MG63 (cell line): ENCODE measurements at regions not wholly inside any gene's neighbourhood (a gene's known extent, or its start where the extent isn't known, plus 50 kb on each side); places are given as distances from the start of the nearest gene placed in this dataset.
"Not testable (repeated sequence)": the region's sequence is repeated elsewhere in the genome, so short reads cannot be mapped to it uniquely, and the experiment has no call there.

Experiments used
- DNase-seq: peaks from one replicate; pipeline ENCODE4 v3.0.0-alpha.2; 2020
- H3K27me3 ChIP-seq: fragments of 250-450 bp; sonication (Bioruptor Pico); 2 replicates; pipeline ENCODE4 v1.5.1; 2020; ENCODE audit warnings: mild to moderate bottlenecking, moderate library complexity
- H3K36me3 ChIP-seq: fragments of 250-450 bp; sonication (Bioruptor Pico); 2 replicates; pipeline ENCODE4 v1.5.1; 2020; ENCODE audit warnings: mild to moderate bottlenecking, moderate library complexity
- H3K4me3 ChIP-seq: fragments of 250-450 bp; sonication (Bioruptor Pico); 2 replicates; pipeline ENCODE4 v1.5.1; 2020; ENCODE audit warnings: mild to moderate bottlenecking, moderate library complexity
- H3K9me3 ChIP-seq: fragments of 250-450 bp; sonication (Bioruptor Pico); 2 replicates; pipeline ENCODE4 v1.5.1; 2020; ENCODE audit warnings: mild to moderate bottlenecking, moderate library complexity

- H3K27me3 ChIP-seq, H3K4me3 ChIP-seq, H3K36me3 ChIP-seq, DNase-seq, H3K9me3 ChIP-seq: not testable (repeated sequence)
Measured at GRCh38 chr16:26631365-26631764, 435.4 kb upstream of the C16orf82 start.

GRCh38 chr16:26642047-26642664, 424.6 kb upstream of the C16orf82 start:
- Histone ChIP-seq H3K9me3 (no peaks in the 10 kb centered on the region), H3K36me3 (no peaks in the 10 kb centered on the region), H3K27me3 (peaks cover 4% of the 10 kb centered on the region; the same call in 1 of the 2 replicates), H3K4me3 (no peak overlapping the region)
- no peak for DNase-seq

- H3K36me3 ChIP-seq, result no peaks in the 10 kb centered on the region
- no peak overlapping the region for H3K4me3 ChIP-seq
- H3K9me3 ChIP-seq, result no peaks in the 10 kb centered on the region
- peaks cover 4% of the 10 kb centered on the region; the same call in 1 of the 2 replicates for H3K27me3 ChIP-seq
- DNase-seq, result peak; percentile 9
Measured at GRCh38 chr16:26643519-26643918, 423.2 kb upstream of the C16orf82 start.

GRCh38 chr16:26644912-26645543, 421.7 kb upstream of the C16orf82 start:
- no peak for DNase-seq
- Histone ChIP-seq H3K9me3 (no peaks in the 10 kb centered on the region), H3K36me3 (no peaks in the 10 kb centered on the region)

GRCh38 chr16:26645614-26646013, 421.1 kb upstream of the C16orf82 start:
- Histone ChIP-seq H3K9me3 (no peaks in the 10 kb centered on the region), H3K27me3 (no peaks in the 10 kb centered on the region), H3K4me3 (no peak overlapping the region), H3K36me3 (no peaks in the 10 kb centered on the region)
- DNase-seq, result peak; percentile 14

More at GRCh38 chr16:26644912-26645543, 421.7 kb upstream of the C16orf82 start:
- Histone ChIP-seq H3K27me3 (peaks cover 1% of the 10 kb centered on the region; the same call in 1 of the 2 replicates), H3K4me3 (no peak overlapping the region)

GRCh38 chr16:26647870-26648269, 418.9 kb upstream of the C16orf82 start:
- no peaks in the 10 kb centered on the region for H3K36me3 ChIP-seq
- H3K9me3 ChIP-seq, result no peaks in the 10 kb centered on the region
- no peaks in the 10 kb centered on the region for H3K27me3 ChIP-seq
- DNase-seq, result no peak
- H3K4me3 ChIP-seq, result no peak overlapping the region

GRCh38 chr16:26648851-26649250, 417.9 kb upstream of the C16orf82 start:
- H3K4me3 ChIP-seq, result no peak overlapping the region
- H3K27me3 ChIP-seq, result no peaks in the 10 kb centered on the region
- H3K9me3 ChIP-seq, result no peaks in the 10 kb centered on the region
- no peak for DNase-seq
- no peaks in the 10 kb centered on the region for H3K36me3 ChIP-seq

GRCh38 chr16:26649381-26650045, 417.2 kb upstream of the C16orf82 start:
- Histone ChIP-seq H3K36me3 (no peaks in the 10 kb centered on the region), H3K27me3 (no peaks in the 10 kb centered on the region), H3K9me3 (no peaks in the 10 kb centered on the region), H3K4me3 (no peak overlapping the region)
- DNase-seq, result no peak

- Histone ChIP-seq H3K27me3 (no peaks in the 10 kb centered on the region), H3K4me3 (no peak overlapping the region), H3K9me3 (no peaks in the 10 kb centered on the region), H3K36me3 (no peaks in the 10 kb centered on the region)
- DNase-seq, result no peak
Measured at GRCh38 chr16:26651464-26651863, 415.3 kb upstream of the C16orf82 start.

GRCh38 chr16:26651884-26652283, 414.8 kb upstream of the C16orf82 start:
- H3K9me3 ChIP-seq, result no peaks in the 10 kb centered on the region
- no peak overlapping the region for H3K4me3 ChIP-seq
- no peaks in the 10 kb centered on the region for H3K36me3 ChIP-seq
- DNase-seq, result no peak
- no peaks in the 10 kb centered on the region for H3K27me3 ChIP-seq

- no peaks in the 10 kb centered on the region; the same call in 1 of the 2 replicates for H3K9me3 ChIP-seq
- no peak overlapping the region for H3K4me3 ChIP-seq
- H3K27me3 ChIP-seq, result no peaks in the 10 kb centered on the region
- no peaks in the 10 kb centered on the region for H3K36me3 ChIP-seq
- DNase-seq, result no peak
Measured at GRCh38 chr16:26658486-26658885, 408.2 kb upstream of the C16orf82 start.

- DNase-seq, result no peak
- Histone ChIP-seq H3K36me3 (no peaks in the 10 kb centered on the region), H3K27me3 (no peaks in the 10 kb centered on the region), H3K9me3 (no peaks in the 10 kb centered on the region; the same call in 1 of the 2 replicates), H3K4me3 (no peak overlapping the region)
Measured at GRCh38 chr16:26658915-26659314, 407.8 kb upstream of the C16orf82 start.

GRCh38 chr16:26664086-26664485, 402.6 kb upstream of the C16orf82 start:
- Histone ChIP-seq H3K9me3 (no peaks in the 10 kb centered on the region), H3K36me3 (no peaks in the 10 kb centered on the region), H3K4me3 (no peak overlapping the region), H3K27me3 (peaks cover 5% of the 10 kb centered on the region; the same call in 1 of the 2 replicates)
- DNase-seq, result no peak

- H3K27me3 ChIP-seq, result peaks cover 5% of the 10 kb centered on the region; the same call in 1 of the 2 replicates
- no peak overlapping the region for H3K4me3 ChIP-seq
- H3K9me3 ChIP-seq, result no peaks in the 10 kb centered on the region
- no peak for DNase-seq
- no peaks in the 10 kb centered on the region for H3K36me3 ChIP-seq
Measured at GRCh38 chr16:26665166-26665939, 401.4 kb upstream of the C16orf82 start.

- DNase-seq, result no peak
- Histone ChIP-seq H3K9me3 (no peaks in the 10 kb centered on the region), H3K36me3 (no peaks in the 10 kb centered on the region), H3K4me3 (no peak overlapping the region), H3K27me3 (peaks cover 5% of the 10 kb centered on the region; the same call in 1 of the 2 replicates)
Measured at GRCh38 chr16:26666486-26666885, 400.2 kb upstream of the C16orf82 start.

GRCh38 chr16:26667307-26667706, 399.4 kb upstream of the C16orf82 start:
- peaks cover 5% of the 10 kb centered on the region; the same call in 1 of the 2 replicates for H3K27me3 ChIP-seq
- DNase-seq, result no peak
- no peak overlapping the region for H3K4me3 ChIP-seq
- H3K36me3 ChIP-seq, result no peaks in the 10 kb centered on the region
- no peaks in the 10 kb centered on the region for H3K9me3 ChIP-seq

GRCh38 chr16:26668026-26668425, 398.7 kb upstream of the C16orf82 start:
- Histone ChIP-seq H3K36me3 (no peaks in the 10 kb centered on the region), H3K27me3 (peaks cover 5% of the 10 kb centered on the region; the same call in 1 of the 2 replicates), H3K4me3 (no peak overlapping the region), H3K9me3 (no peaks in the 10 kb centered on the region)
- DNase-seq, result no peak
